GM23248 (cell line): ENCODE measurements at regions not wholly inside any gene's neighbourhood (a gene's known extent, or its start where the extent isn't known, plus 50 kb on each side); places are given as distances from the start of the nearest gene placed in this dataset.

Source experiments
- DNase-seq: peaks from one replicate; pipeline ENCODE4 v3.0.0-alpha.2; 2015
- H2AFZ ChIP-seq: fragments of 200-600 bp; sonication (generic); 2 replicates; pipeline ENCODE4 v1.6.1; 2016; ENCODE audit warnings: antibody characterized with exemption
- H3F3A ChIP-seq: fragments of 200-600 bp; sonication (generic); 2 replicates; pipeline ENCODE4 v1.6.1; 2016; ENCODE audit warnings: mild to moderate bottlenecking, antibody characterized with exemption, mixed run types; ENCODE audit not compliant: insufficient read depth
- H3K27ac ChIP-seq: fragments of 200-600 bp; sonication (generic); 2 replicates; pipeline ENCODE4 v1.5.1; 2016; ENCODE audit warnings: mild to moderate bottlenecking
- H3K27me3 ChIP-seq: fragments of 200-600 bp; sonication (generic); replicated peaks from 2 replicates; pipeline ENCODE4 v1.6.1; 2016; ENCODE audit warnings: mild to moderate bottlenecking; ENCODE audit not compliant: insufficient read depth
- H3K36me3 ChIP-seq: fragments of 200-600 bp; sonication (generic); 2 replicates; pipeline ENCODE4 v1.6.1; 2016; ENCODE audit warnings: low read depth, mild to moderate bottlenecking
- H3K4me1 ChIP-seq: fragments of 200-600 bp; sonication (generic); 2 replicates; pipeline ENCODE4 v1.6.1; 2016; ENCODE audit warnings: mild to moderate bottlenecking; ENCODE audit not compliant: insufficient read depth
- H3K4me2 ChIP-seq: fragments of 200-600 bp; sonication (generic); one replicate; pipeline ENCODE4 v1.6.1; 2016; ENCODE audit warnings: mild to moderate bottlenecking; ENCODE audit not compliant: unreplicated experiment
- H3K4me3 ChIP-seq: fragments of 200-600 bp; sonication (generic); 2 replicates; pipeline ENCODE4 v1.5.1; 2016; ENCODE audit warnings: mild to moderate bottlenecking
- H3K79me2 ChIP-seq: fragments of 200-600 bp; sonication (generic); 2 replicates; pipeline ENCODE4 v1.6.1; 2016; ENCODE audit warnings: mild to moderate bottlenecking; ENCODE audit not compliant: insufficient read depth
- H3K9ac ChIP-seq: fragments of 200-600 bp; sonication (generic); 2 replicates; pipeline ENCODE4 v1.6.1; 2016; ENCODE audit warnings: mild to moderate bottlenecking
- H3K9me2 ChIP-seq: fragments of 200-600 bp; sonication (generic); 2 replicates; pipeline ENCODE4 v1.6.1; 2016; ENCODE audit warnings: mixed run types, mild to moderate bottlenecking, moderate library complexity; ENCODE audit not compliant: insufficient read depth
- H3K9me3 ChIP-seq: fragments of 200-600 bp; sonication (generic); one replicate; pipeline ENCODE4 v1.6.1; 2017; ENCODE audit warnings: low read depth
- H4K20me1 ChIP-seq: fragments of 200-600 bp; sonication (generic); 2 replicates; pipeline ENCODE4 v1.6.0; 2016; ENCODE audit not compliant: insufficient read depth
- EZH2 ChIP-seq: fragments of 200-600 bp; sonication (generic); IDR thresholded peaks from 2 replicates; pipeline ENCODE4 v1.6.1; 2018; ENCODE audit warnings: antibody characterized with exemption, mild to moderate bottlenecking; ENCODE audit not compliant: insufficient read depth, poor library complexity, severe bottlenecking
- EZH2phosphoT487 ChIP-seq: fragments of 200-600 bp; sonication (generic); IDR thresholded peaks from 2 replicates; pipeline ENCODE4 v1.6.1; 2018; ENCODE audit warnings: antibody characterized with exemption, moderate library complexity, mild to moderate bottlenecking, low read depth; ENCODE audit not compliant: insufficient read depth
- WGBS, 2 experiments: methylation state at CpG; one replicate each; pipeline ENCODE4 v1.1.6; 2015 to 2017; ENCODE audit warnings: low lambda C conversion rate in 2 of 2, low coverage in 1 of 2; ENCODE audit errors: missing lambda C conversion rate in 2 of 2; 5-methylcytosine and 5-hydroxymethylcytosine counted together
- in situ Hi-C: fragments of 300-500 bp; cut with MboI; formaldehyde crosslinking; loops from 2 replicates; pipeline ENCODE4 v1.15.0; 2020

GRCh38 chr5:67648201-67648671 is 451.6 kb upstream of the CD180 start:
- no peaks in the 10 kb centered on the region for H4K20me1 ChIP-seq
- no peaks in the 10 kb centered on the region for H3K36me3 ChIP-seq
- no peaks in the 10 kb centered on the region for H3K9me3 ChIP-seq
- no peak overlapping the region; the same call in 1 of the 2 replicates for H3K27ac ChIP-seq
- TF ChIP-seq EZH2phosphoT487, result no peak
- no peak for TF ChIP-seq EZH2
- H2AFZ ChIP-seq, result peak overlapping the region; percentile 62
- in situ Hi-C loops, result no loop called here
- no peaks in the 10 kb centered on the region for H3K79me2 ChIP-seq
- peaks cover 22% of the 10 kb centered on the region; the same call in 1 of the 2 replicates for H3F3A ChIP-seq
- no peaks in the 10 kb centered on the region for H3K27me3 ChIP-seq
- H3K9me2 ChIP-seq, result no peaks in the 10 kb centered on the region
- WGBS, 2 experiments, result 4 to 7% methylated on average over 6 of the region's 6 CpGs
- peaks cover 26% of the 10 kb centered on the region for H3K4me1 ChIP-seq
- no peak overlapping the region for H3K9ac ChIP-seq
- peak overlapping the region; percentile 43 for H3K4me3 ChIP-seq
- peak; percentile 63 for DNase-seq
- peak overlapping the region; percentile 62 for H3K4me2 ChIP-seq

- Histone ChIP-seq H3K4me3 (peak overlapping the region; percentile 43), H3K9ac (no peak overlapping the region), H3K4me2 (peak overlapping the region; percentile 62), H3K36me3 (no peaks in the 10 kb centered on the region), H3K9me3 (no peaks in the 10 kb centered on the region), H3K27me3 (no peaks in the 10 kb centered on the region), H3K9me2 (no peaks in the 10 kb centered on the region), H3K79me2 (no peaks in the 10 kb centered on the region), H3K4me1 (peaks cover 31% of the 10 kb centered on the region), H4K20me1 (no peaks in the 10 kb centered on the region), H2AFZ (peak overlapping the region; percentile 62), H3F3A (peaks cover 22% of the 10 kb centered on the region; the same call in 1 of the 2 replicates), H3K27ac (no peak overlapping the region)
- DNase-seq, result no peak
- WGBS, 2 experiments, result 5 to 7% methylated on average over 2 of the region's 2 CpGs
- TF ChIP-seq EZH2phosphoT487, result no peak
- TF ChIP-seq EZH2, result no peak
- in situ Hi-C loops, result no loop called here
These were observed 451.2 kb upstream of the CD180 start for GRCh38 chr5:67647772-67648171.

- H3K9me2 ChIP-seq, result no peaks in the 10 kb centered on the region
- in situ Hi-C loops, result no loop called here
- no peak overlapping the region for H3K9ac ChIP-seq
- TF ChIP-seq EZH2 (no peak), EZH2phosphoT487 (no peak)
- peaks cover 38% of the 10 kb centered on the region for H3K4me1 ChIP-seq
- H3K4me2 ChIP-seq, result no peak overlapping the region
- H4K20me1 ChIP-seq, result no peaks in the 10 kb centered on the region
- no peak overlapping the region for H2AFZ ChIP-seq
- no peaks in the 10 kb centered on the region for H3K9me3 ChIP-seq
- no peaks in the 10 kb centered on the region for H3K27me3 ChIP-seq
- no peak overlapping the region for H3K27ac ChIP-seq
- WGBS, 2 experiments, result 90 to 91% methylated on average over 3 of the region's 3 CpGs
- H3K36me3 ChIP-seq, result no peaks in the 10 kb centered on the region
- no peak for DNase-seq
- H3F3A ChIP-seq, result peaks cover 22% of the 10 kb centered on the region; the same call in 1 of the 2 replicates
- H3K79me2 ChIP-seq, result no peaks in the 10 kb centered on the region
- no peak overlapping the region for H3K4me3 ChIP-seq
These were observed 447.8 kb upstream of the CD180 start for GRCh38 chr5:67644221-67644920.

GRCh38 chr5:67643536-67643935 is 446.9 kb upstream of the CD180 start:
- H3F3A ChIP-seq, result peaks cover 22% of the 10 kb centered on the region; the same call in 1 of the 2 replicates
- H3K79me2 ChIP-seq, result no peaks in the 10 kb centered on the region
- no peaks in the 10 kb centered on the region for H3K9me3 ChIP-seq
- H2AFZ ChIP-seq, result no peak overlapping the region
- no peak overlapping the region for H3K27ac ChIP-seq
- H4K20me1 ChIP-seq, result no peaks in the 10 kb centered on the region
- WGBS, 2 experiments, result 30 to 35% methylated on average over 2 of the region's 2 CpGs
- no peak for DNase-seq
- H3K9ac ChIP-seq, result no peak overlapping the region
- in situ Hi-C loops, result no loop called here
- no peaks in the 10 kb centered on the region for H3K36me3 ChIP-seq
- TF ChIP-seq EZH2phosphoT487 (no peak), EZH2 (no peak)
- H3K9me2 ChIP-seq, result no peaks in the 10 kb centered on the region
- H3K4me1 ChIP-seq, result peaks cover 35% of the 10 kb centered on the region
- H3K4me2 ChIP-seq, result no peak overlapping the region
- H3K4me3 ChIP-seq, result no peak overlapping the region
- no peaks in the 10 kb centered on the region for H3K27me3 ChIP-seq
